ENCODE measurements at regions not wholly inside any gene's neighbourhood (a gene's known extent, or its start where the extent isn't known, plus 50 kb on each side); places are given as distances from the start of the nearest gene placed in this dataset.

- no peaks in the 10 kb centered on the region for H3K4me1 ChIP-seq (ENCODE audit: control insufficient read depth in 3 of 3, insufficient read depth in 3 of 3, low read length in 3 of 3)
- H3K36me3 ChIP-seq (ENCODE audit: control insufficient read depth in 3 of 3, insufficient read depth in 3 of 3, low read length in 3 of 3): no peaks in the 10 kb centered on the region
- peaks cover 0 to 4% (median 2%) of the 10 kb centered on the region in 3 donors for H3K27me3 ChIP-seq (ENCODE audit: control insufficient read depth in 3 of 3, insufficient read depth in 3 of 3, low read length in 3 of 3)
- H3K27ac ChIP-seq (ENCODE audit: low read depth, low read length): no peak overlapping the region
- H3K9ac ChIP-seq (ENCODE audit: low read depth in 1 of 3, low read length in 3 of 3): no peak overlapping the region
- H3K9me3 ChIP-seq (ENCODE audit: control insufficient read depth in 3 of 3, low read length in 3 of 3): no peaks in the 10 kb centered on the region
- no peak overlapping the region for H3K4me3 ChIP-seq (ENCODE audit: low read length in 3 of 3)
Observed at GRCh38 chr14:22394616-22395015, 194.4 kb downstream of the DAD1 start.

GRCh38 chr14:22393796-22394195, 195.2 kb downstream of the DAD1 start:
- no peaks in the 10 kb centered on the region for H3K9me3 ChIP-seq (ENCODE audit: control insufficient read depth in 3 of 3, low read length in 3 of 3)
- H3K4me3 ChIP-seq (ENCODE audit: low read length in 3 of 3): no peak overlapping the region
- H3K9ac ChIP-seq (ENCODE audit: low read depth in 1 of 3, low read length in 3 of 3): no peak overlapping the region
- H3K27me3 ChIP-seq (ENCODE audit: control insufficient read depth in 3 of 3, insufficient read depth in 3 of 3, low read length in 3 of 3): peaks cover 0 to 4% (median 2%) of the 10 kb centered on the region in 3 donors
- H3K27ac ChIP-seq (ENCODE audit: low read depth, low read length): no peak overlapping the region
- no peaks in the 10 kb centered on the region for H3K4me1 ChIP-seq (ENCODE audit: control insufficient read depth in 3 of 3, insufficient read depth in 3 of 3, low read length in 3 of 3)
- H3K36me3 ChIP-seq (ENCODE audit: control insufficient read depth in 3 of 3, insufficient read depth in 3 of 3, low read length in 3 of 3): no peaks in the 10 kb centered on the region

DNA sequence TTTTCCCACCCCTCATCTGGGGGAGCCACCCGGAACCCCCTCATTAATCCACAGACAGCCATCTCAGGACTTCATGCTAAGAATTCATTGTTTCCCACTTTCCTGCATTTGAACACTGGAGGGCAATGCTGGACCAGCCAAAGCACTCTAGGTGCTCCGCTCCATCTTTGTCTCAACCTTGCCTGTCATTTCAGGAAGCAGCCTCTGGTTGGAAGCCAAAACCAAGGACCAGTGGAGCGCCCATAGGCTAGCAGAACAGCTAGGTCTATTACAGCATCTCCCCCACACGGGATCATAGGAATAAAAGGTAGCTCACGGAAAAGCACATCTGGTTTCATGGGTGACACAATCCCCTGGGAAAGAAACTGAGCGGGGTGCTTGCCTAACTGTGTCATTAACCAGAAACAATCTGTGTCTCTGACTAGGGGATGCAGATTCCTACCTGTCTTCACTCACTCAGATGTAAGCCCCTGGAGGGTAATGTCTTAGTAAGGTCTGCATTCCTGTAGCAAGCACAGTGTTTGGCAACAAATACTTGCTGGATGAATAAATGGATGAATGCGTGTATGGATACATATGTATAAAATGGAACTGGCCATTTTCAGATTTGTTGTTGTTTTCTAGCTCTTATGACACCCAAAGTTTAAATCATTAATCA, 197.0 kb downstream of the DAD1 start:
- H3K4me3 ChIP-seq (ENCODE audit: low read length in 3 of 3): no peak overlapping the region
- no peak overlapping the region for H3K27ac ChIP-seq (ENCODE audit: low read depth, low read length)
- peaks cover 0 to 5% (median 4%) of the 10 kb centered on the region in 3 donors for H3K4me1 ChIP-seq (ENCODE audit: control insufficient read depth in 3 of 3, insufficient read depth in 3 of 3, low read length in 3 of 3)
- peaks cover 0 to 11% (median 2%) of the 10 kb centered on the region in 3 donors for H3K27me3 ChIP-seq (ENCODE audit: control insufficient read depth in 3 of 3, insufficient read depth in 3 of 3, low read length in 3 of 3)
- no peak overlapping the region for H3K9ac ChIP-seq (ENCODE audit: low read depth in 1 of 3, low read length in 3 of 3)
- no peaks in the 10 kb centered on the region for H3K36me3 ChIP-seq (ENCODE audit: control insufficient read depth in 3 of 3, insufficient read depth in 3 of 3, low read length in 3 of 3)
- no peaks in the 10 kb centered on the region for H3K9me3 ChIP-seq (ENCODE audit: control insufficient read depth in 3 of 3, low read length in 3 of 3)

DNA sequence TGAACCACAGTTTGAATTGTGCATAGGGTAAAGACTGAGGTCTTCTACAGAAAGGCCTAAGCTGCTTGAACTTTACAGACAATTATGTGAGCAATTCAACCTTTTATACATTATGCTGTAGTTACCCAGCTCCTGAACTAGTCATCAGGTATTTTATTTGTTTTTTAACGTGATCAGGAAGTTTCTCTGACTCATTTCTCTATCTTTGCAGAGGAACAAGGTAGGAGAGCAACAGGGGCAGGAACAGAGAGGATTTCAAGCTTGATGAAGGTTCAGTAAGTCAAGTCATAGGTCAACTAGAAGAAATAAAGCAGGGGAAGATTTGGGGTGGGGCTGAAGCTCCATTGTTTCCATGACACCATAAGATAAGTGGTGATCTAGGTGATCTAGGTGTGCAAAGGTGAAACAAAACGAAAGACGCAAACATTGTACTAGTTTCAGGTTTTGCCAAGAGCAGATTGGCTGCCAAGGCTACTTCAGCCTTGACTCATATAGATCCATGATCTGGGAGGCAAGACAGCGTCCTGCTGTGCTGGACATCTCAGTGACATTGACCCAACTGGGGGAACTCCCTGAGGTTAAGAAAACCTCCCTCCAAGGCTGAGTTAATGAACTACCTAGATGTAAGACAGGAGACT, 198.1 kb downstream of the DAD1 start:
- H3K36me3 ChIP-seq (ENCODE audit: control insufficient read depth in 3 of 3, insufficient read depth in 3 of 3, low read length in 3 of 3): no peaks in the 10 kb centered on the region
- H3K27me3 ChIP-seq (ENCODE audit: control insufficient read depth in 3 of 3, insufficient read depth in 3 of 3, low read length in 3 of 3): peaks cover 2 to 15% (median 5%) of the 10 kb centered on the region in 3 donors
- no peaks in the 10 kb centered on the region for H3K9me3 ChIP-seq (ENCODE audit: control insufficient read depth in 3 of 3, low read length in 3 of 3)

GRCh38 chr14:22390195-22390594, 198.8 kb downstream of the DAD1 start:
- Histone ChIP-seq H3K9me3 (ENCODE audit: control insufficient read depth in 3 of 3, low read length in 3 of 3) (no peaks in the 10 kb centered on the region), H3K27ac (ENCODE audit: low read depth, low read length) (no peak overlapping the region), H3K36me3 (ENCODE audit: control insufficient read depth in 3 of 3, insufficient read depth in 3 of 3, low read length in 3 of 3) (no peaks in the 10 kb centered on the region), H3K4me3 (ENCODE audit: low read length in 3 of 3) (no peak overlapping the region), H3K9ac (ENCODE audit: low read depth in 1 of 3, low read length in 3 of 3) (no peak overlapping the region), H3K4me1 (ENCODE audit: control insufficient read depth in 3 of 3, insufficient read depth in 3 of 3, low read length in 3 of 3) (peaks cover 0 to 5% (median 4%) of the 10 kb centered on the region in 3 donors), H3K27me3 (ENCODE audit: control insufficient read depth in 3 of 3, insufficient read depth in 3 of 3, low read length in 3 of 3) (peaks cover 2 to 15% (median 5%) of the 10 kb centered on the region in 3 donors)

More for the DNA sequence above, 198.1 kb downstream of the DAD1 start:
- H3K4me3 ChIP-seq (ENCODE audit: low read length in 3 of 3): no peak overlapping the region
- H3K4me1 ChIP-seq (ENCODE audit: control insufficient read depth in 3 of 3, insufficient read depth in 3 of 3, low read length in 3 of 3): peaks cover 0 to 5% (median 4%) of the 10 kb centered on the region in 3 donors
- no peak overlapping the region for H3K27ac ChIP-seq (ENCODE audit: low read depth, low read length)
- no peak overlapping the region for H3K9ac ChIP-seq (ENCODE audit: low read depth in 1 of 3, low read length in 3 of 3)

DNA sequence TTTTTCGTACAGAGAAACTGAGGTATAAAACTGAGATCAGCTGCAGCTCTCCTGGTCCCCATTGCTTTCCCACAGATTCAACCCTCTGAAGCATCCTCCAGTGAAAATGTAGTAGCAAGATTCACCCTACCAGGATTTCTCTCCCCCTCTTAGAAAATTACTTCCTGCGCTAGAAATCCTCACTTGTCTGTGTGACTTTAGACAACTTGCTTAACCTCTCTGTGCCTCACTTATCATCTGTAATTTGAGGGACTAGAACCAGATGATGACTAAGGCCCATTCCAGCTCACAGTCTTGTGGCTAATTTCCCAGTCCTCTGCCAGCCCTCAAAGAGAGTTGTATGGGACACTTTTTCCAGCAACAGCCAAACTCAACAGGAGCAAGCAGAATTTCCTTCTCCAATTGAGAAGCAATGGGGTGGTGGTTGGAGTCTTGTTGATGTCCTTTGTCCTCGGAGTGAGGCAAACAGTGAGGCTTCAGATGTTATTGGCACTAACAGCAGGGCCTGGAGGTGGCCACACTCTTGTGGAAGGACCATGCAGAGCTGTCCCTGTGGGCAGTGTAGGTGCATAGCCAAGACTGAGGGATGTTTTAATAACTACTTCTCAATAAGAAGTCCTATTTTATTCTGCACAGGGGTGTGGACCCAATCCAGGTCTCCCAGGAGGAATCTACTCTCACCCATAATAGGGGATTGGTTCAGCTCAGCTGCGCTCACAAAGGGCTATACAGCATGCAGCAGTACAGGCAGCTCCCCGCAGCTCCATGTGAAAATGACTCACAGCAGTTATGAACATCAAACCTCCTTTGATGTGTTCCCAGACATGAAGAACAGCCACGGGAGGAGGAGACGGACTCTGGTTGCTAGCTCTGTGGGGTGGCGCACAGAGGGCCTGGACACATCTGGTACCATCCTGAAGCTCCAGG, 200.1 kb downstream of the DAD1 start:
- no peak overlapping the region for H3K4me3 ChIP-seq (ENCODE audit: low read length in 3 of 3)
- no peak overlapping the region for H3K27ac ChIP-seq (ENCODE audit: low read depth, low read length)
- no peaks in the 10 kb centered on the region for H3K9me3 ChIP-seq (ENCODE audit: control insufficient read depth in 3 of 3, low read length in 3 of 3)
- H3K4me1 ChIP-seq (ENCODE audit: control insufficient read depth in 3 of 3, insufficient read depth in 3 of 3, low read length in 3 of 3): peaks cover 0 to 5% (median 4%) of the 10 kb centered on the region in 3 donors
- H3K9ac ChIP-seq (ENCODE audit: low read depth in 1 of 3, low read length in 3 of 3): no peak overlapping the region
- peaks cover 2 to 17% (median 5%) of the 10 kb centered on the region in 3 donors for H3K27me3 ChIP-seq (ENCODE audit: control insufficient read depth in 3 of 3, insufficient read depth in 3 of 3, low read length in 3 of 3)
- no peaks in the 10 kb centered on the region for H3K36me3 ChIP-seq (ENCODE audit: control insufficient read depth in 3 of 3, insufficient read depth in 3 of 3, low read length in 3 of 3)

- no peaks in the 10 kb centered on the region for H3K9me3 ChIP-seq (ENCODE audit: control insufficient read depth in 3 of 3, low read length in 3 of 3)
- H3K27me3 ChIP-seq (ENCODE audit: control insufficient read depth in 3 of 3, insufficient read depth in 3 of 3, low read length in 3 of 3): peaks cover 2 to 17% (median 5%) of the 10 kb centered on the region in 3 donors
- peaks cover 0 to 5% (median 4%) of the 10 kb centered on the region in 3 donors for H3K4me1 ChIP-seq (ENCODE audit: control insufficient read depth in 3 of 3, insufficient read depth in 3 of 3, low read length in 3 of 3)
- H3K9ac ChIP-seq (ENCODE audit: low read depth in 1 of 3, low read length in 3 of 3): no peak overlapping the region
- H3K27ac ChIP-seq (ENCODE audit: low read depth, low read length): no peak overlapping the region
- H3K36me3 ChIP-seq (ENCODE audit: control insufficient read depth in 3 of 3, insufficient read depth in 3 of 3, low read length in 3 of 3): no peaks in the 10 kb centered on the region
- H3K4me3 ChIP-seq (ENCODE audit: low read length in 3 of 3): peak overlapping the region in 2 of 3 donors; percentile 14 to 44
Observed at GRCh38 chr14:22387776-22388241, 201.2 kb downstream of the DAD1 start.

- no peaks in the 10 kb centered on the region for H3K9me3 ChIP-seq (ENCODE audit: control insufficient read depth in 3 of 3, low read length in 3 of 3)
Observed at GRCh38 chr14:22386924-22387775, 201.9 kb downstream of the DAD1 start.

DNA sequence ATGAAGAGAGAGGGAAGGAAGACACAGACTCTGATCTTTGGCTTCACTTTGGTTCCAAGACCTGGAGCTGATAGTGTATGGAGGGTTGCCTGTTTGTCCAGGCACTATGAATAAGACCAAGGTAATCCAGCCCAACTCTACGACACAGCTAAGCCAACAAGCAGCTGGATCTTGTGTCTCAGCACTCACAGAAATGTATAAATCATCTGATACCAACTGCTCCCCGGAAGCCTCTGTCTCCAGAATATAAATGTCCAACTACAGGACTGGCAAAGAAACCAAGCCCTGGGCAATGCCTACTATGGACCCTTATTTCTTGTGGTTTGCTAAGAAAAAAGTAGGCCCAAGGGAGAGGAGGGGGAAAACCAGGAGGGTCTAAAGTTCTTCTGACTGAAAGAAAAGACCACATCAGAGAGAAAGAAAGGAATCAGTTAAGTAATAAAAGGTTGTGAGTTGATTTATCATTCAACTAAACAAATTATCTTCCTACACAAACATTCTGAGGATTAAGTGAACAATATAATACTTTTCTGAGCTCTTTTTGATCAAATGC, 204.0 kb downstream of the DAD1 start:
- no peak overlapping the region for H3K27ac ChIP-seq (ENCODE audit: low read depth, low read length)
- H3K4me1 ChIP-seq (ENCODE audit: control insufficient read depth in 3 of 3, insufficient read depth in 3 of 3, low read length in 3 of 3): peaks cover 0 to 10% (median 5%) of the 10 kb centered on the region in 3 donors
- H3K9me3 ChIP-seq (ENCODE audit: control insufficient read depth in 3 of 3, low read length in 3 of 3): no peaks in the 10 kb centered on the region
- no peak overlapping the region for H3K9ac ChIP-seq (ENCODE audit: low read depth in 1 of 3, low read length in 3 of 3)
- H3K36me3 ChIP-seq (ENCODE audit: control insufficient read depth in 3 of 3, insufficient read depth in 3 of 3, low read length in 3 of 3): no peaks in the 10 kb centered on the region
- H3K27me3 ChIP-seq (ENCODE audit: control insufficient read depth in 3 of 3, insufficient read depth in 3 of 3, low read length in 3 of 3): peaks cover 2 to 17% (median 5%) of the 10 kb centered on the region in 3 donors
- no peak overlapping the region for H3K4me3 ChIP-seq (ENCODE audit: low read length in 3 of 3)

More at GRCh38 chr14:22386924-22387775, 201.9 kb downstream of the DAD1 start:
- H3K36me3 ChIP-seq (ENCODE audit: control insufficient read depth in 3 of 3, insufficient read depth in 3 of 3, low read length in 3 of 3): no peaks in the 10 kb centered on the region
- H3K27me3 ChIP-seq (ENCODE audit: control insufficient read depth in 3 of 3, insufficient read depth in 3 of 3, low read length in 3 of 3): peaks cover 2 to 17% (median 5%) of the 10 kb centered on the region in 3 donors
- H3K4me3 ChIP-seq (ENCODE audit: low read length in 3 of 3): peak overlapping the region in 1 of 3 donors; percentile 44
- H3K27ac ChIP-seq (ENCODE audit: low read depth, low read length): no peak overlapping the region
- peak overlapping the region in 1 of 3 donors; percentile 35 for H3K9ac ChIP-seq (ENCODE audit: low read depth in 1 of 3, low read length in 3 of 3)
- peaks cover 0 to 5% (median 4%) of the 10 kb centered on the region in 3 donors for H3K4me1 ChIP-seq (ENCODE audit: control insufficient read depth in 3 of 3, insufficient read depth in 3 of 3, low read length in 3 of 3)

All from skeletal muscle tissue (tissue), 3 donors.